ENCODE measurements at regions not wholly inside any gene's neighbourhood (a gene's known extent, or its start where the extent isn't known, plus 50 kb on each side); places are given as distances from the start of the nearest gene placed in this dataset.

DNA sequence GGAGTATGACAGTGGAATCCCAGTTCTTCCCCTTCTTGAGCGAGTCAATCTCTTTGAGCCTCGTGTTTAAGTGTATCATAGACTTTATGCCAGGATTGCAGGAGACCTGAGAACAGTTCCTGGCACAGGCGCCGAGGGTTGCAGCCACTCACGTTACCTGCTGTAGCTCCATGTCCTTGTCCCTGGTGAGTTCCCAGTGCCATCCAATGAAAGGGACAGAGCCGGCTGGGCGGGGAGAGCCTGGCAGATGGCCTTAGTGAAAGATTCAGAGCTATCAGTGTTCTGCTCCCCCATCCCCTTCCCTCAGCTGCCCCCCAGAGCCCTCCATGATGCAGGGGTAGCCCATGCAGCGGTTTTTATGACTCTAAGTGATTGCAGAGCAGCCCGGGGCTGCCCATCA lies 554.0 kb downstream of the BNC2 start:
- POLR2A ChIA-PET = no interaction called here
- ATAC-seq (no peak), DNase-seq (ENCODE audit: low spot score) (no peak)
- Mint-ChIP-seq H3K36me3 (no peaks in the 10 kb centered on the region), H3K27me3 (ENCODE audit: low read depth) (no peaks in the 10 kb centered on the region; the same call in 1 of the 2 replicates), H3K4me3 (no peak overlapping the region), H3K27ac (no peak overlapping the region), H3K9me3 (peaks cover 4% of the 10 kb centered on the region; the same call in 1 of the 2 replicates), H3K4me1 (peaks cover 5% of the 10 kb centered on the region; the same call in 1 of the 2 replicates)
- TF ChIP-seq TP53 (CRISPR knock-in tag; IDR thresholded peaks at IDR 0.05) = no peak
- TF ChIP-seq, protein P1, sequence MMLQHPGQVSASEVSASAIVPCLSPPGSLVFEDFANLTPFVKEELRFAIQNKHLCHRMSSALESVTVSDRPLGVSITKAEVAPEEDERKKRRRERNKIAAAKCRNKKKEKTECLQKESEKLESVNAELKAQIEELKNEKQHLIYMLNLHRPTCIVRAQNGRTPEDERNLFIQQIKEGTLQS (CRISPR knock-in tag; conservative IDR thresholded peaks at IDR 0.05) = no peak
- TF ChIP-seq, protein P2, sequence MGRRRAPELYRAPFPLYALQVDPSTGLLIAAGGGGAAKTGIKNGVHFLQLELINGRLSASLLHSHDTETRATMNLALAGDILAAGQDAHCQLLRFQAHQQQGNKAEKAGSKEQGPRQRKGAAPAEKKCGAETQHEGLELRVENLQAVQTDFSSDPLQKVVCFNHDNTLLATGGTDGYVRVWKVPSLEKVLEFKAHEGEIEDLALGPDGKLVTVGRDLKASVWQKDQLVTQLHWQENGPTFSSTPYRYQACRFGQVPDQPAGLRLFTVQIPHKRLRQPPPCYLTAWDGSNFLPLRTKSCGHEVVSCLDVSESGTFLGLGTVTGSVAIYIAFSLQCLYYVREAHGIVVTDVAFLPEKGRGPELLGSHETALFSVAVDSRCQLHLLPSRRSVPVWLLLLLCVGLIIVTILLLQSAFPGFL (CRISPR knock-in tag; IDR thresholded peaks at IDR 0.05; ENCODE audit: borderline replicate concordance) = no peak
- no peak for TF ChIP-seq EMX1 (CRISPR knock-in tag; IDR thresholded peaks at IDR 0.05)
- TF ChIP-seq, protein P3, sequence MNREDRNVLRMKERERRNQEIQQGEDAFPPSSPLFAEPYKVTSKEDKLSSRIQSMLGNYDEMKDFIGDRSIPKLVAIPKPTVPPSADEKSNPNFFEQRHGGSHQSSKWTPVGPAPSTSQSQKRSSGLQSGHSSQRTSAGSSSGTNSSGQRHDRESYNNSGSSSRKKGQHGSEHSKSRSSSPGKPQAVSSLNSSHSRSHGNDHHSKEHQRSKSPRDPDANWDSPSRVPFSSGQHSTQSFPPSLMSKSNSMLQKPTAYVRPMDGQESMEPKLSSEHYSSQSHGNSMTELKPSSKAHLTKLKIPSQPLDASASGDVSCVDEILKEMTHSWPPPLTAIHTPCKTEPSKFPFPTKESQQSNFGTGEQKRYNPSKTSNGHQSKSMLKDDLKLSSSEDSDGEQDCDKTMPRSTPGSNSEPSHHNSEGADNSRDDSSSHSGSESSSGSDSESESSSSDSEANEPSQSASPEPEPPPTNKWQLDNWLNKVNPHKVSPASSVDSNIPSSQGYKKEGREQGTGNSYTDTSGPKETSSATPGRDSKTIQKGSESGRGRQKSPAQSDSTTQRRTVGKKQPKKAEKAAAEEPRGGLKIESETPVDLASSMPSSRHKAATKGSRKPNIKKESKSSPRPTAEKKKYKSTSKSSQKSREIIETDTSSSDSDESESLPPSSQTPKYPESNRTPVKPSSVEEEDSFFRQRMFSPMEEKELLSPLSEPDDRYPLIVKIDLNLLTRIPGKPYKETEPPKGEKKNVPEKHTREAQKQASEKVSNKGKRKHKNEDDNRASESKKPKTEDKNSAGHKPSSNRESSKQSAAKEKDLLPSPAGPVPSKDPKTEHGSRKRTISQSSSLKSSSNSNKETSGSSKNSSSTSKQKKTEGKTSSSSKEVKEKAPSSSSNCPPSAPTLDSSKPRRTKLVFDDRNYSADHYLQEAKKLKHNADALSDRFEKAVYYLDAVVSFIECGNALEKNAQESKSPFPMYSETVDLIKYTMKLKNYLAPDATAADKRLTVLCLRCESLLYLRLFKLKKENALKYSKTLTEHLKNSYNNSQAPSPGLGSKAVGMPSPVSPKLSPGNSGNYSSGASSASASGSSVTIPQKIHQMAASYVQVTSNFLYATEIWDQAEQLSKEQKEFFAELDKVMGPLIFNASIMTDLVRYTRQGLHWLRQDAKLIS (CRISPR knock-in tag; IDR thresholded peaks at IDR 0.05; ENCODE audit: borderline replicate concordance) = no peak
- TF ChIP-seq, protein P4, sequence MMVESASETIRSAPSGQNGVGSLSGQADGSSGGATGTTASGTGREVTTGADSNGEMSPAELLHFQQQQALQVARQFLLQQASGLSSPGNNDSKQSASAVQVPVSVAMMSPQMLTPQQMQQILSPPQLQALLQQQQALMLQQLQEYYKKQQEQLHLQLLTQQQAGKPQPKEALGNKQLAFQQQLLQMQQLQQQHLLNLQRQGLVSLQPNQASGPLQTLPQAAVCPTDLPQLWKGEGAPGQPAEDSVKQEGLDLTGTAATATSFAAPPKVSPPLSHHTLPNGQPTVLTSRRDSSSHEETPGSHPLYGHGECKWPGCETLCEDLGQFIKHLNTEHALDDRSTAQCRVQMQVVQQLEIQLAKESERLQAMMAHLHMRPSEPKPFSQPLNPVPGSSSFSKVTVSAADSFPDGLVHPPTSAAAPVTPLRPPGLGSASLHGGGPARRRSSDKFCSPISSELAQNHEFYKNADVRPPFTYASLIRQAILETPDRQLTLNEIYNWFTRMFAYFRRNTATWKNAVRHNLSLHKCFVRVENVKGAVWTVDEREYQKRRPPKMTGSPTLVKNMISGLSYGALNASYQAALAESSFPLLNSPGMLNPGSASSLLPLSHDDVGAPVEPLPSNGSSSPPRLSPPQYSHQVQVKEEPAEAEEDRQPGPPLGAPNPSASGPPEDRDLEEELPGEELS (CRISPR knock-in tag; IDR thresholded peaks at IDR 0.05) = no peak
- TF ChIP-seq ELF4 (CRISPR knock-in tag; IDR thresholded peaks at IDR 0.05; ENCODE audit: low read depth) = no peak
- no peak for TF ChIP-seq GTF2I (CRISPR knock-in tag; conservative IDR thresholded peaks at IDR 0.05)
- no peak for TF ChIP-seq NFE2L1 (CRISPR knock-in tag; IDR thresholded peaks at IDR 0.05)
- TF ChIP-seq ZNF232 (CRISPR knock-in tag; IDR thresholded peaks at IDR 0.05) = no peak
- CTCF ChIA-PET = no interaction called here

DNA sequence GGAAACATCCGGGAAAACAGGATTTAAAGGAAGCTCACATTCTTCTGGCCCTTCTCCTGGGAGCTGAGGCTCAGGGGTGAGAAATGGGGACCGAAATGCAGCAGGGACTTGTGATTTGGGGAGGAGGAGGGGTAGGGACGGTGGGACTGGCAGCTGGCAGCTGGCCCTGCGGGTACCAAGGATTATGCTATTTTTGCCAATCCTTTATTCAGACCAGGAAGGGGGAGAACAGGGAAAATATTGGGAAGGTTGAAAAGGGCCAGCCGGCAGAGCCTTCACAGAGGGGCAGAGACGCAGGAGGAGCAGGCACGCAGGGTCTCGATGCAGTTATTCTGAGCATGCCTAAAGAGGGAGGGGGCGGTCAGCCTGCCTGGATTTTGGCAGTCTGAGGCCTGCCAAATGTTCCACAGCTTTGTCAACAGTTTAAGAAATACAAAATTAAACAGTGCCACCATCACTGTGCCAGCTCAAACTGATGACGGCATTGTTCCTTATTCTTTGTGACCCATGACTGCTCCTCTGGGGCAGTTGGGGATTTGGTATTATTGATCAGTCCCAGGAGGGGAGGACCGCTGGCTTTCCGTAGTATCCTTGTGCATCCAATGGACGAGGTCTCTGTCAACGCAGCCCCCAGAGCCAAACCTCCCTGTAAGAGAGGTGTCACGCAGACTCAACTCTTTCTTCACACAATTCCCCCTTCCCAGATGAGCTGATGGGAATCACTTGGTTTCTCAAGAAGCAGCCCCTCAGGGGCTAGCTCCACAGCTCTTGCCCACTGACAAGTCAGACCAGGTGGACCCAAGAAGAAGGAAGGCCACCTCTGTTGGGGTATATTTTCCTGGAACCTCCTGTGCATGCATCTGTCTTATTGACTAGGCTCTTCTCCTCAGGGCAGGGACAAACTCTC lies 553.3 kb downstream of the BNC2 start:
- no peaks in the 10 kb centered on the region; the same call in 1 of the 2 replicates for H3K27me3 Mint-ChIP-seq (ENCODE audit: low read depth)
- peaks cover 5% of the 10 kb centered on the region; the same call in 1 of the 2 replicates for H3K4me1 Mint-ChIP-seq
- H3K9me3 Mint-ChIP-seq = peaks cover 4% of the 10 kb centered on the region; the same call in 1 of the 2 replicates
- H3K36me3 Mint-ChIP-seq = no peaks in the 10 kb centered on the region
- ChIA-PET POLR2A (no interaction called here), CTCF (no interaction called here)
- ATAC-seq (no peak), DNase-seq (ENCODE audit: low spot score) (no peak)
- no peak for TF ChIP-seq MXD4 (CRISPR knock-in tag; IDR thresholded peaks at IDR 0.05; ENCODE audit: borderline replicate concordance)
- no peak for TF ChIP-seq TEAD1 (CRISPR knock-in tag; IDR thresholded peaks at IDR 0.05)
- TF ChIP-seq GABPB1 (CRISPR knock-in tag; IDR thresholded peaks at IDR 0.05) = no peak
- no peak for TF ChIP-seq SMAD4 (CRISPR knock-in tag; IDR thresholded peaks at IDR 0.05)
- no peak for TF ChIP-seq ZNF219 (CRISPR knock-in tag; IDR thresholded peaks at IDR 0.05; ENCODE audit: borderline replicate concordance)
- TF ChIP-seq, protein P5, sequence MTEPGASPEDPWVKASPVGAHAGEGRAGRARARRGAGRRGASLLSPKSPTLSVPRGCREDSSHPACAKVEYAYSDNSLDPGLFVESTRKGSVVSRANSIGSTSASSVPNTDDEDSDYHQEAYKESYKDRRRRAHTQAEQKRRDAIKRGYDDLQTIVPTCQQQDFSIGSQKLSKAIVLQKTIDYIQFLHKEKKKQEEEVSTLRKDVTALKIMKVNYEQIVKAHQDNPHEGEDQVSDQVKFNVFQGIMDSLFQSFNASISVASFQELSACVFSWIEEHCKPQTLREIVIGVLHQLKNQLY (CRISPR knock-in tag; IDR thresholded peaks at IDR 0.05) = no peak
- H3K4me3 Mint-ChIP-seq = no peak overlapping the region
- no peak overlapping the region for H3K27ac Mint-ChIP-seq
